GM12865 (cell line): ENCODE measurements at regions not wholly inside any gene's neighbourhood (a gene's known extent, or its start where the extent isn't known, plus 50 kb on each side); places are given as distances from the start of the nearest gene placed in this dataset.
"Not testable (repeated sequence)": the region's sequence is repeated elsewhere in the genome, so short reads cannot be mapped to it uniquely, and the experiment has no call there.

Experiments used
- DNase-seq: peaks from one replicate; pipeline ENCODE4 v3.0.0; 2010; ENCODE audit warnings: low read depth
- H3K4me3 ChIP-seq: 2 replicates; pipeline ENCODE4 v1.5.1; 2011; ENCODE audit warnings: mild to moderate bottlenecking, low read depth, low read length, control low read depth
- CTCF ChIP-seq: IDR thresholded peaks from 2 replicates; pipeline ENCODE4 v1.5.1; 2011; ENCODE audit warnings: low read length, control low read depth, low read depth, inconsistent platforms; ENCODE audit not compliant: insufficient read depth; ENCODE audit errors: missing control alignments

GRCh38 chr3:166527325-166527724 lies 690.1 kb upstream of the BCHE start:
- H3K4me3 ChIP-seq = no peak overlapping the region
- DNase-seq = no peak
- no peak for TF ChIP-seq CTCF

- no peak for DNase-seq
- no peak for TF ChIP-seq CTCF
- no peak overlapping the region for H3K4me3 ChIP-seq
Measured at GRCh38 chr3:166526881-166527280, 689.7 kb upstream of the BCHE start.

GRCh38 chr3:166522017-166522416 lies 684.8 kb upstream of the BCHE start:
- no peak for DNase-seq
- no peak overlapping the region for H3K4me3 ChIP-seq
- TF ChIP-seq CTCF = no peak

- TF ChIP-seq CTCF = no peak
- DNase-seq = no peak
- H3K4me3 ChIP-seq = no peak overlapping the region
Measured at GRCh38 chr3:166519443-166519842, 682.2 kb upstream of the BCHE start.

- TF ChIP-seq CTCF = no peak
- H3K4me3 ChIP-seq = no peak overlapping the region
- no peak for DNase-seq
Measured at GRCh38 chr3:166518040-166518439, 680.8 kb upstream of the BCHE start.

- H3K4me3 ChIP-seq = no peak overlapping the region
- DNase-seq = no peak
- TF ChIP-seq CTCF = no peak
Measured at GRCh38 chr3:166510382-166510781, 673.2 kb upstream of the BCHE start.

- not testable (repeated sequence) for DNase-seq, H3K4me3 ChIP-seq
Measured at GRCh38 chr3:166500420-166500819, 663.2 kb upstream of the BCHE start.

GRCh38 chr3:166499636-166500035 lies 662.4 kb upstream of the BCHE start:
- H3K4me3 ChIP-seq = no peak overlapping the region
- no peak for TF ChIP-seq CTCF
- DNase-seq = no peak
